ENCODE measurements at regions not wholly inside any gene's neighbourhood (a gene's known extent, or its start where the extent isn't known, plus 50 kb on each side); places are given as distances from the start of the nearest gene placed in this dataset.
"Not testable (repeated sequence)": the region's sequence is repeated elsewhere in the genome, so short reads cannot be mapped to it uniquely, and the experiment has no call there.

DNA sequence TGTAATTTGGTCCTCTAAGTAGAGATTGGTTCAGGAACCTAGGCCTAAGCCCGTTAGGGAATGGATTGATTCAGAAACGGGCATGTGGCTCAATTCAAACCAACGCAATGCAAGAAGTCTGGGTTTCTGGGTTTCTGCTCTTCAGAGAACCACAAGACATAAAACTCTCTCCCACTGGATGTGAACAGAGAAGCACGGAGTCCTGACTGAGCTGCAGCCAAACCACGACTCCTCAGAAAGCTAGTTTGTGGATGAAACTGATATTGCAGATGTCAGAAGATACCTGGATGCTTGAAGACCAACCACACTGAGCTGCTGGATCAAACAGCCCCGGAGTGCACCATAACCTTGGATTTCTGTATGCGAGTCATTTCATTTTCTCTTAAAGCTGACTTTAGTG lies 50.0 kb downstream of the SOD2 start:
- DNase-seq (ENCODE audit: low spot score), result no peak

DNA sequence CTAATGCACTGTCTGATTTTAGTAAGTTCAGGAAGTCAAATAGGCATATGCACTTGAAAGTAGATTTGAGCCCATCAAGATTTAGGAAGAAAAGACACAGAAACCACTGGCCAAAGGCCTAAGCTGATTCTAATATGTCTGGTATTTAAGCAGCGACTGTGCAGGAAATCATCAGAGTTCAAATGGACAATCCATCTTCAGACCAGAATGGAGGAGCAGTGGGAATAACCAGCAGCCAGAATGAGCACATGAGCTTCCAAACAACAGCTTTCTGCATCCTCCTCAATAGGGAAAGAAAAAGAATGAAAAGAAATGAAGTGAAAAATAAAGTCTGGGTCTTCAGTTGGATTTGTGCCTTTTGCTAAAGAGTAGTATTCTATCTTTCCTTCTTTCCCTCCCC lies 50.6 kb downstream of the SOD2 start:
- no peak for DNase-seq (ENCODE audit: low spot score)

DNA sequence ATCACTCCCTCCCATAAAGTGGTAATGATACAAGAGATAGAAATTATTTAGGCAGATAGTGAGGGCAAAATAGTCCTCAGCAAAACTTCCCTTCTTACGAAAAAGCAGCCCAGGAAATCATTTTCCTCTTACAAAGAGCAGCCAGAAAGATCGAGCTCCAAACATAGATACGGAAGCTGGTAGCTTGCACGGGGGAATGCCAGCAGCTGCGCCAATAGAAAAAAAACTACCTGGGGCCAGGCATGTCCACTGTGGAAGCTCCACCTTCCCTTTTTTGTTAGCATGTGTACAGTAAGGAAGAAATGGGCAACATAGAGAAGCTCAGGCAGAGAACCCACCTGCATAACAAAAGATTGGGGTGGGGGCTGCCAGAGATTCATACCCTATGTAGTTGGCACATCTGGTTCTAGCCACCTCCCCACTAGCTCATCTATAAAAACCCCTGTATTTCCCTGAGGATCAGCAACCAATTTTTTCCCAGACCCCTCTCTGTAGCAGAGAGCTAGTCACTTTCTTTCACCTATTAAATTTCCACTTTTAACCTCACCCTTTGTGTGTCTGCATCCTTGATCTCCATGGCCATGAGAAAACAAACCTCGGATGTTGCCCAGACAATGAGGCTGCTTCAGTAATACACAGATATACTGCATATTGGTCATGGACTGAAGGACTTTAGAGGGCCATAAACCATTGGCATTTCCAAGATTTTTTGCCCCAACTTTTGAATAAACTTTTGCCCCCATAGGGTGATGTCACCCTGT lies 52.1 kb downstream of the SOD2 start:
- no peak for DNase-seq (ENCODE audit: low spot score)

DNA sequence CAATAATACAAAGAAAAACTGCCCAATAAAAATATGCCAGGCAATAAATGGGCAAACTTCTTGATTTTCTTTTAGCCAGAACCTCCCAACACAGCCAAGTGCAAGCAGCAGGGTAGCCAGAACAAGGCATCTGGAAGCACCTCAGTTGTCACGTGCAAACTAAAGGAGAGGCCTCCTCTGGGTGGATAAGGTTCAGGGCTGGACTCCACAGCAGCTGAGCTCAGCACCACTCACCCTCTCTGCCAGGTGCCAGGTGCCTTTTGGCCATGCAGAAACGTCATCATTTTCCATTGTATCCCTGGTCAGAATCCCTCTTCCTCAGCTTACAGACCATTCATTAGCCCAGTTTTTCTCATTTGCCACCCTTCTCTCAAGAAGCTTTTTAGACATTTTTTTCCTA lies 52.7 kb downstream of the SOD2 start:
- no peak for DNase-seq (ENCODE audit: low spot score)

DNA sequence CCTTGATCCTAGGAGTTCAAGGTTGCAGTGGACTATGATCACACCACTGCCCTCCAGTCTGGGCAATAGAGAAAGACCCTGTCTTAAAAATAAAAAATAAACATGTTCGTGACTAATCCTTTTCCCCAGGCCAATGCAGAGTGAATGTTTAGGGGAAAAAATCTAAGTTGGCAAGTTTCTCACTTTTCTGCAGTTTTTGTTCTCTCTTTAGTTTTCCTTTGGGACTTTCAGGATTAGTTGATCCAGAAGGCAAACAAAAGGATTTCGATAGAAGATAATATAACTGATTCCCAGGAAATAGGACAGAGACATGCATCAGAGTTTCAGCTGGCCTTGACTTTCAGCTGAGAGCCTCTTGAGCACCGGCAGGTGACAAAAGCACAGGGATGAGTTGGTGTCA lies 53.3 kb downstream of the SOD2 start:
- DNase-seq (ENCODE audit: low spot score), result no peak

DNA sequence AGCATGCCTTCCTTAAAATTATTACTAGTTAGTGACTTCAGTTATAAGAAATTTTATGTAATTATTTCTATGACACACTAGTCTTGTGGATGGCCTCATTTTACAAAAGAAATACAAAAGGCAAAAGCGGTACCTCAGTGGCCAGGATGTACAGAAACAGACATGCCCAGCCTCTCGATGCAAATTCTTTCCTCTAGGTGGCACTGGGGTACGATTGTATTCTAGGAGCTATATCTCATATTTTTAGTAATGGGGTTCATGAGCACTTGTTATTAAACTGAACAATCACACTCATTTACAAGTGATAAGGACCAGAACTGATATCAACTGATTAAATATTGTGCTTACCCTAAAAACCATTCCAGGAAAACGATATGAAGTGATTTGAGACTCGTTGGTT lies 59.8 kb downstream of the SOD2 start:
- peak; percentile 15 for DNase-seq (ENCODE audit: low spot score)

DNA sequence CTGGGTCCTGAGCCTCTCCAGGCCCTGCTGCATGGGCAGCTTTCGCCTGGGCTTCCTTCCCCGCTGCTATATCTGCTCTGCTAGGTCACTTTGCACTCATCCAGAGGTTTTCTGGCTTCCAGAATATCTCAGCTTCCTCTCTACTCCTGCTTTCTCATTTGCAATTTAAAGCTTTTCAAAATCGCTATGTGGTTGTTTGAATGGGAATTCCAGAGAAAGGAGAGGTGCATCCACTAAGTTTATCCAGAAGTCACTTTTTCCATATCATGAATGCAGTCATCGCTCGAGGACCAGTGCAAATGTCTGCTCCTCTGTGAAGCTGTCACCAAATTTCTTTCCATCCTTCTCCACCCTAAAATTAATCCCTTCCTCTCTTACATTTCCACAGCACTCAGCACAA lies 61.2 kb downstream of the SOD2 start:
- DNase-seq (ENCODE audit: low spot score), result no peak

DNA sequence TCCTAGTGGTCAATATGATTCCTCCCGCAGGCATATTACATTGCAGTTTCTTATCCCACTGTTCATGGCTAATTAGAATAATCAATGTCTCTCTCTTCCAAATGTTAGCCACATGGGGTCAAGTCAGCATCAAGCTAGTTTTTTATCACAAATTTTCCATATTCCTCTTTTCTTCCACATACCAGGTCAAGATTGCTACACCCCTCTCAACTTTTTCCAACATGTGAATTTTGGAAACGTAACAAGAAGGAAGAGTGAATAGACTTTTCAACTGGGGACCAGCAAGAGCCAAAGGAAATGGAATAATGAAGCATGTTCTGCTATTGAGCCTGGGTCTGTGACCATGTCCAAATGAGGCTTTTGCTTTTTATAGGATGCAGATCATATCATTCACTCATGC lies 65.1 kb downstream of the SOD2 start:
- no peak for DNase-seq (ENCODE audit: low spot score)

DNA sequence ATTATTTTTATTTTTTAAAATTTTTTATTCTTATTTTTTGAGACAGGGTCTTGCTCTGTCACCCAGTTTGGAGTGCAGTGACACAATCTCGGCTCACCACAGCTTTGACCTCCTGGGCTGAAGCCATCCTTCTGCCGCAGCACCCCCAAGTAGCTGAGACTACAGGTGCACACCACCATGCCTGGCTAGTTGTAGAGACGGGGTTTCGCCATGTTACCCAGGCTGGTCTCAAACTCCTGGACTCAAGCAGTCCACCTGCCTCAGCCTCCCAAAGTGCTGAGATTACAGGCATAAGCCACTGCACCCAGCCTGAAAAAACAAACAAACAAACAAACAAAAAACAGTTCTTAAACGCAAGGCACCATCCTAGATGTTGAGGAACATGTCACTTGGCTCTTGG lies 66.5 kb downstream of the SOD2 start:
- not testable (repeated sequence) for DNase-seq (ENCODE audit: low spot score)

DNA sequence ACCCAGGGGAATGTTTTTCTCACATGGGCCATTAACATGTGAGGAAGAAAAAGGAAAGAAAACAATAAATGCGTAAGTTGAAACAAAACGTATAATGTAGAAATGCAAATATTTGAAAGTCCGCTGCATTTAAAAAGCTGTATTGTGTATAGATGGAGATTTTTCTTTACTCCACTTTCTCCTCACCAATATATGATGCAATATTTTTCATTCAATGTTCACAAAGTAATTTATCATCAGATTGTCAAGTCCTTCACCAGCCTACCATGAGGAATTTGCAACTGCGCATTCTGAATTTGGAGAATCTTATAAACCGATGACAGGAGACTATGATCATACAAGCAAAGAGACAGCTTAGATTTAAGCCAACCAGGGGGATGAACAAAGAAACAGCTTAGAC lies 69.9 kb downstream of the SOD2 start:
- DNase-seq (ENCODE audit: low spot score), result no peak

DNA sequence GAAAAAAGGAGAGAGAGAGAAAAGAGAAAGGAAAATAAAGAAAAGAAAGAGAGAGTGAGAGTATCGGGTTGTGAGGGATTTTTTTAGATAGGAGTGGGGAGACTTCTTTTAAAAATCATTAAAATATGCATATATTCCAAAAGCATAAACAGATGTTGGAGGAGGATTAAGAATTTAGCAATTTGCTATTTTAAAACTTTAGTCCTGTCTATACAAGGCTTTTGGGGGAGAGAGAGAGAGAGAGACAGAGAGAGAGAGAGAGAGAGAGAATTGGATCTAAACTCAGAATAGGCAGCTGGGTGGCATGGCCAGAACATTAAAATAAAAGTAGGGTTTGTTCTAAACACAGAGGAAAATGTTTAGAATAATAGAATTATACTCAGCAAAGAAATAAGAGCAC lies 72.1 kb downstream of the SOD2 start:
- DNase-seq (ENCODE audit: low spot score), result no peak

DNA sequence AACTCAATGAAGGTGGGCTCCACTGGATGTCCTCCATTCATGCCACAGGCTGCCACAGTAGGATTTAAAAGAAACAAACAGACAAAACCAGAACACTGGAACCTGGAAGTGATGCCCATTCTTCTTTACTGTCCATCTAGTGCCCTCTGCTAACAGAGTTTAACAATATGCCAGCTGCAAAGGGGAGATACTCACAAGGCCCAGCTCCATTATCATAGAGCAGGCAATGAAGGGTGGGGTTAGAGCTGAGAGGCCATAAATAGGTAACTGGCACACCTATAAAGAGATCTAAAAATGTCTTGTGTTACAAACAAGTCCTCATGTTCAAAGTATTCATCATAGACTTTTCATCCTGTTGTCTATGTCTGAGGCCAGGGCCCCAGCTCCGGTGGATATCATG lies 75.6 kb downstream of the SOD2 start:
- no peak for DNase-seq (ENCODE audit: low spot score)

DNA sequence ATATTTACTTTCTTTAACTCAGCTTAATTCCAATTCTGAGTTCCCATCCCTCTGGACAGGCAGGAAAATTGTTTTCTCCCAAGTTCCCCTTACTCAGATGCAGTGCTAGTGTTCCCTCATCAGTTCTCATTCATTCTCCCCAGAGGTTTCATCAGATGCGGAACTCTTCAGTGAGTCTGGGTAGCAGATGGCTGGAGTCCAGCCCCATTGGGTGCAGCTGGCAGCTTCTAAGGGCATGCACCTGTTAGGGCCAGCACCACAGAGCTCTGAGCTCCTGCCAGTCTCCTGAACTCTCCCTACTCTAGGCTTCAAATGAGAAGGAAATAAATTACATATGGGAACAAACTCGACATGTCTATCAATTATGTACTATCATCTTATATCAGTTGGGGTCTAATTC lies 76.6 kb downstream of the SOD2 start:
- DNase-seq (ENCODE audit: low spot score), result no peak

DNA sequence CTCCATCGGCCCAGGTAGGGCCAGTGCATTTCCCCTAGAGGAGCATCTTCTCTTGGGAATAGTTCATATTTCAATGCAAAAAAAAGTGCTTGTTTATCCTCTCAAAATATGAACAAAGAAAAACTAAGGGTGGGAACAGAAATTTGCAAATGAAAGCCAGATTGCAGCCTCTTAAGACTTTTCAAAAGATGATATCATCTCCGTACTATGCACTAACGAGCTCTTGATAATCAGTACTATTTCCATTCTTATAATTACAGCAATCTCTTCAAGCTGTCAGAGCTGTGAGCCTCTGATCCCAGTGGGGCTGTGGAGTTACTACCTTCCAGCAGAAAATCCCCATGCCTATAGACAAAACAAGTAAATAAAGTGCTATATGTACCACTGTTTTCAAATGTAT lies 77.1 kb downstream of the SOD2 start:
- DNase-seq (ENCODE audit: low spot score), result no peak

DNA sequence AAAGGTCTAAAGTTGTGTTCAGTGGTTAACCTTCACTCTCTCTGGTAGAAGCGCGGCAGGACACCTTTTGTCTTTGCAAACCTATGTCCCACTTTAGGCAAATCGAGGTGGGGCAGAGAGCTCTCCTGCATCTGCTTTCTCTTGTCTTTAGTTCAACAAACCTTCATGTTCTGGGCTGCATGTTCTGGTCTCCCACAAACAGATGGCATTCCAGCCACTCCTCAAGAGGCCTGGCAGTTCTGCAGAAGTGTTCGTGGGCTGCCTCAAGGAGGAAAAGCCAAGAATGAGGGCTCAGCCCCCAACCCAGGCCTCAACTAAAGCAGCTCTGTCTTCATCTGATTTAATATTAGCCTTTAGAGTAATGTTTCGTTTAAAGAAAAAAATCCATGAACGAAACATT lies 82.2 kb downstream of the SOD2 start:
- DNase-seq (ENCODE audit: low spot score), result no peak

DNA sequence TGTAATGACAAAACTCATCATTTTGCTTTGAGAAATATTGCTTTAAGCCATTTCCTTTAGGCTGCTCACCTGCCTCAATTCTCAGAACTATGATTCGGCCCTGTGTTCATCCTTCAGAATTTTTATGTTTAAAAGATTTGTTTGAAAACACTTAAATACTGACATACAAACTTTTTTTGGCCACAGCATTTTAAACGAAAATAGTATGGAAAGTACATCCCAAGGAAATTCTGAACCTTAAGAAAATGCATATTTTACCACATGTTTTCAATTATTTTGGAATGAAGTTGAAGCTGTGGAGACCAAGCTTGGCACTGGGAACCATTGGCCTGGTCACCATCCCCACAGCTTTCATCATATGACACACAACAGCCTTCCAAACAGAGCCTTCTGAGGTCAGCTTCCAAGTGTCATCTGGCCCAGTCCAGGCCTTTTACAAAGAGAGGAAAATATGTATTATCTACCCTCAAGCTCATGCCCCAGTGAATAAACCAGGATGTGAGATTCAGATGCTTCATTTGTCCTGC lies 83.3 kb downstream of the SOD2 start:
- no peak for DNase-seq (ENCODE audit: low spot score)

DNA sequence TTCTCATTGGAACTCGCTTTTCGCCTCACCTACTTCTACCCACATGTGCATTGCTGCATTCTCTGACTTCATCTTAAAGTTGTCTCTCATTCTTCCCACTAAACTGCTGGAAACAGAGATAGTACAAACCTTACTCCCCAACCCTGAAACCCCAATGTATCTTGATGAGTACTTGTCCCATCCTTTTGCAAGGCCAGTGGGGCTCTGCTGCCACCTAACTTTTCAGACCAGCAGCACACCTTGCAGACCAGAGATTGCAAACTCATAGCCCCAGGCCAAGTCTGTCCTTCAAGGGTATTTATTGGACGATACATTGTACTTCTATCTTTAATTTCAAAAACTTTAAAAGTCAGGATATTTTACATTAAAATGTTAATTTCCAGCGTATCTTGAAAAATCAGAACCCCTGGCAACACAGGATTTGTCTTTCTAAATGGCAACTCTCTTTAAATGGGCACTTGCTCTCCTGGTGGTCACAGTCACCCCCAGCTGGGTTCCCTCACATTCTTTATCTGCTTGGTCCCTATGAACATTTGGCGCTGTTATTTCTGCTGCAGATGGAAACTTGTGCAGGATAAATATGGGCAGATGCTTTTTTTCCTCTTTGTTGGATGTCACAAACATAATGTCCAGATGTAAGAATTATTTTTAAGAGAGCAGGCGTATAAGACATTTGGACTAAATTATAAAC lies 83.9 kb downstream of the SOD2 start:
- peak; percentile 48 for DNase-seq (ENCODE audit: low spot score)

DNA sequence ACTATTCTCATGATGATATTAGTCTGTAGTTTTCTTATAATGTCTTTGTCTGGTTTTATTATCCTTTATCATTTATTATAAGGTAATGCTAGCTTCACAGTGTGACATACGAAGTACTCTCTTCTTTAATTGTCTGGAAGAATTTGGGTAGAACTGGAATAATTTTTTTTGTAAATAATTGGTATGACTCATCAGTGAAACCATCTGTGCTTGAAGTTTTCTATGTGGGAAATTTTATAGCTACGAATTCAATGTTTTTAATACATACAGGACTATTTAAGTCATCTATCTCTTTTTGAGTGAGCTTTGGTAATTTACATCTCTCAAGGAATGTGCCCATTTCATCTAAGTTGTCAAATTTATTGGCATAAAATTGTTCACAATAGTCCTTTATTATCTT lies 86.3 kb downstream of the SOD2 start:
- DNase-seq (ENCODE audit: low spot score), result no peak

DNA sequence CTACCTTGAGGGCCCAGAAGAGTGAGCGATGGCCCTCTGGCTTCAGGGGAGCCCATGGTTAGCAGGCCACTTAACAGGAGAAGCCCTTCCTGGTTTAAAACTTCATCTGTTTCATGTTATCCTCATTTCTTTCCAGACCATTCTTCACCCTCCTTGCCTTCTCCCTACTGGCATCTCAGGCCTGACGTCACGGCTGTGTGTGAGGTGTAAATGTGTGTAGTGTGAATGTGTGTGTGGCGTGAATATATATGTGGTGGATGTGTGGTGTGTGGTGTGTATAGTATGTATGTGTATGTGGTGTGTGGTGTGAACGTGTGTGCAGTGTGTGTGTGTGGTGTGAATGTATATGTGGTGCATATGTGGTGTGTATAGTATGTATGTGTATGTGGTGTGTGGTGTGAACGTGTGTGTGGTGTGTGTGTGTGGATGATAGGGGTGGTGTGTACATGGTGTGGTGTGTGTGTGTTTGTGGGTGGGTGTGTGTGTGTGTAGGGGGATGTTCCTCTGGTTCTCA lies 88.5 kb downstream of the SOD2 start:
- no peak for DNase-seq (ENCODE audit: low spot score)

DNA sequence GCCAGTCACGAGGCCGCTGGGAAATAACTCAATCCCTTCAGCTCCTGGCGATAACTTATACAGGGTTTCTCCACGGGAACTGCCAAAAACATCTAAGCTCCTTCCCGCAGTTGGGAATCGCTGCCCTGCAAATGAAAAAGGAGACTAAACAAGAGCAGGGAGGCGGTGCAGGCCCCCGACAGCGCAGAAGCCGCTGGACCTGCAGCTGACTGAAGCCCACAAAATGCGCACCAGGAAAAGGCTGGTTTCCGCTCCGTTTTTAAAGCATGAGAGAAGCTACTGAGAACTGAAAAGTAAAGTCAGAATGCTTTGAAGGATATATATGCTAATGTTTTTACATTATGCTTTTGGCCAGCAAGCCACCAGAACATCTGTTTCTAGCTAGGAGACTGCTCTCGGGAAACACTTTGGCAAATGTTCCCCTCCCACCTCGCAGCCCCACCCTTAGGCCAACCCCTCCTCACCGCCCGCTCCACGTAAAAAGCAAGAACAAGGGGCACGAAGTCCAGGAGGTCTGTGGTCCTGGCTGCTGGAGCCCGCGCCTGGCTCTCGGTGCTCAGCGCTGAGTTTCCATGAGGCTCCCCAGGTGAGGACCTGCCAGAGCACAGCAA lies 90.5 kb downstream of the SOD2 start:
- no peak for DNase-seq (ENCODE audit: low spot score)

DNA sequence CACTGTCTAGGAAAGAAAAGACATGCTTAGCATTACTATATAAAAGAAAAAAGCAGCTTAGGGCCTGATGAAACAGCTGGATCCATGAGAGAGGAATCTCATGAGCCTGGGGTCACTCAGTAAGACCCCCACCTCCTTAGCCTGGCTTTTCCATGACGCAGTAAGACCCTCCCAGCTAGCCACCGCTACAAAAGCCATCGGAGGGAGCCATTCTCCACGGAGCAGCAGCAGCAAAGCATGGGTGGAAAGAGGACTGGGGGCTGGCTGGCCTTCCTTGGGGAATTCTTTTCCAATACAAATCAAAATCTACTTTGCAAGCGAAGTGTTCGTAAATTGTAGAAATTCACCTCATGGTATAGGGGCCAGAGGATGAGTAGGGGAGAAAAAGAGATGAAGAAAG lies 91.8 kb downstream of the SOD2 start:
- DNase-seq (ENCODE audit: low spot score), result no peak

DNA sequence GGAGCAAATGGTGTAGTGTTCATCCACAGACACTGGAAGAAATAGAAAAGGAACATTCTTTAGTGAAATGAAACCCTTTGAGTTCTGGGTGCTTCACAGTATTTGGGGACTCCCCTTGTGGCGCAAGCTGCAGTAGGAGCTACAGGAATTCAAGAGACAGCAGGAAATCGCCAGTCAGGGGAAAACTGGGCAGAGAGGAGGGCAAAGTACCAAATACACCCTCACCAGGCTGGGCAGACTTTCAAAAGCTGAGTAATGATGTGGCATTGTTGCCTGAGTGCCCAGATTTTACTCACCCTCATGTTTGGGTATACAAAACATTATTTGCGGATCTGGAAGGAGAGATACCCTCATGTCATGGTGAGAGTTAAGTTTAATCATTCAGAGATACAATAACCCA lies 97.9 kb downstream of the SOD2 start:
- DNase-seq (ENCODE audit: low spot score), result no peak

DNA sequence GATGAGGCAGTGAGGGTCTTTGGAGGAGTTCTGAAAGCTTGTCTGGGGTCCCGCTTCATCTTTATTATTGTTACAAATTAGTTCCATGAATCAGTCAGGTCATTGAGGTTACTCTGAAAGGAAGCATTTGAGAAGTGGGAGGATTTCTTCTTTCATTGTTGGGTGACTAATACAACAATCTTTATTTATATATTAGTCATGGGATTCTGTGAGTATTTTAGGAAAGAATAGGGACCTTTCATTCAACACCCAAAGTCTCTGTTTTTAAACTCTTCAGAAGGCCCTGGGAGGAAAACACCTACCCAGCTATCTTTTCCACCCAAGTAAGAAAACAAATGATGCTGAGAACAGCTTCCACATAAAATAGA lies 98.3 kb downstream of the SOD2 start:
- no peak for DNase-seq (ENCODE audit: low spot score)
